Astrocyte of the spinal cord (primary cell): ENCODE measurements at regions not wholly inside any gene's neighbourhood (a gene's known extent, or its start where the extent isn't known, plus 50 kb on each side); places are given as distances from the start of the nearest gene placed in this dataset.

Experiments
- DNase-seq: peaks from one replicate; pipeline ENCODE4 v3.0.0; 2011; ENCODE audit warnings: low read depth, low spot score
- H3K4me3 ChIP-seq: 2 replicates; pipeline ENCODE4 v1.5.1; 2011; ENCODE audit warnings: low read depth, mild to moderate bottlenecking, low read length, moderate library complexity
- CTCF ChIP-seq: IDR thresholded peaks from 2 replicates; pipeline ENCODE4 v1.5.1; 2012; ENCODE audit warnings: low read depth, mild to moderate bottlenecking, low read length, inconsistent platforms
- in situ Hi-C: cut with HindIII; loops from 2 replicates; pipeline ENCODE4 v1.10.0; 2017; ENCODE audit warnings: low sequenced_read_pairs

- TF ChIP-seq CTCF, result no peak
- in situ Hi-C loops, result no loop called here
- no peak for DNase-seq
Measured at GRCh38 chr3:13227315-13228165, 154.3 kb upstream of the IQSEC1 start.

GRCh38 chr3:13224967-13225366 is 151.7 kb upstream of the IQSEC1 start:
- no peak for DNase-seq
- TF ChIP-seq CTCF, result no peak
- in situ Hi-C loops, result no loop called here
- no peak overlapping the region for H3K4me3 ChIP-seq

More at GRCh38 chr3:13227315-13228165, 154.3 kb upstream of the IQSEC1 start:
- no peak overlapping the region for H3K4me3 ChIP-seq

- in situ Hi-C loops, result no loop called here
- no peak overlapping the region for H3K4me3 ChIP-seq
- TF ChIP-seq CTCF, result no peak
- no peak for DNase-seq
Measured at GRCh38 chr3:13223574-13224237, 150.5 kb upstream of the IQSEC1 start.

- in situ Hi-C loops, result no loop called here
- no peak for DNase-seq
- no peak overlapping the region for H3K4me3 ChIP-seq
- no peak for TF ChIP-seq CTCF
Measured at GRCh38 chr3:13222891-13223573, 149.8 kb upstream of the IQSEC1 start.

GRCh38 chr3:13222131-13222530 is 148.9 kb upstream of the IQSEC1 start:
- H3K4me3 ChIP-seq, result no peak overlapping the region
- TF ChIP-seq CTCF, result no peak
- in situ Hi-C loops, result no loop called here
- DNase-seq, result no peak

- TF ChIP-seq CTCF, result no peak
- in situ Hi-C loops, result no loop called here
- H3K4me3 ChIP-seq, result no peak overlapping the region
Measured at GRCh38 chr3:13221491-13222061, 148.3 kb upstream of the IQSEC1 start.

More at GRCh38 chr3:13221491-13222061, 148.3 kb upstream of the IQSEC1 start:
- no peak for DNase-seq
